ENCODE measurements at regions not wholly inside any gene's neighbourhood (a gene's known extent, or its start where the extent isn't known, plus 50 kb on each side); places are given as distances from the start of the nearest gene placed in this dataset.

DNA sequence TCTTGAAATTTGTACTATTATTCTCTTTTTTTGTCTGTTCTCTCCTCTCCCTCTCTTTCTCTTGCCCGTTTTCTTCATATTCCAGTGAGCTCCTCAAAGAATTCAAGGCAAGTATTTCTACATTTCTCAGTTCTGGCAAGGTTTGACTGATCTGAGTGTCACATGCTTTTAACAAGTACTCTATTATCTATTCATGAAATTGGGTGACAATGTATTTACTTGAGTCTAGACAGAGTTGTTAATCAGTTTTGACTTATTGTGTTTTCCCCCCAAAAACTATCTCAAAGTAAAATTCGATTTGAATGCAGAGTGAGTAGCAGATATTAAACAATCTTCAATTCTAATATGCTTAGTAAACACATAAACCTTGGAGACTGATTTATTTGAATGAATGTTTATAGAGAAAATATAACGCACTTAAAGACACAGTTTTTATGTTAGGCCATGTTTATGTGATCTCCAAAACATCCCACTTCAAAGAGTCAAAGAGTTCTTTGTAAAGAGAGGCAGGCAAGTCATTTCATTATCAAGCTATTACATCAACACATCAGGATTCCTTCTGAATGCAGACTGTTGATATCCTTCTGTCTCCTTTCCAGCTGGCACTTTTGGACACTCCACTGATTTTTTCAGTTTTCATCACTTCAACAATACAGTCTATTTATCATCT lies 166.6 kb downstream of the SLITRK6 start:
- Histone ChIP-seq H3K27ac (ENCODE audit: low read depth, low read length) (no peak overlapping the region), H3K27me3 (ENCODE audit: control insufficient read depth, low read length) (no peaks in the 10 kb centered on the region), H3K4me3 (ENCODE audit: low read length) (no peak overlapping the region), H3K36me3 (ENCODE audit: control insufficient read depth, low read length) (no peaks in the 10 kb centered on the region), H3K9me3 (ENCODE audit: control insufficient read depth, insufficient read depth, low read length) (no peaks in the 10 kb centered on the region), H3K79me2 (ENCODE audit: control insufficient read depth, low read length) (no peaks in the 10 kb centered on the region), H3K4me1 (ENCODE audit: control insufficient read depth, low read length) (no peaks in the 10 kb centered on the region), H3F3A (ENCODE audit: control insufficient read depth, insufficient read depth) (no peaks in the 10 kb centered on the region), H4K20me1 (ENCODE audit: control insufficient read depth, insufficient read depth, low read depth, low read length) (no peaks in the 10 kb centered on the region), H3K9me2 (replicated peaks; ENCODE audit: control insufficient read depth, low read length) (no peaks in the 10 kb centered on the region), H3K4me2 (ENCODE audit: low read length) (no peak overlapping the region)
- TF ChIP-seq, protein P1, sequence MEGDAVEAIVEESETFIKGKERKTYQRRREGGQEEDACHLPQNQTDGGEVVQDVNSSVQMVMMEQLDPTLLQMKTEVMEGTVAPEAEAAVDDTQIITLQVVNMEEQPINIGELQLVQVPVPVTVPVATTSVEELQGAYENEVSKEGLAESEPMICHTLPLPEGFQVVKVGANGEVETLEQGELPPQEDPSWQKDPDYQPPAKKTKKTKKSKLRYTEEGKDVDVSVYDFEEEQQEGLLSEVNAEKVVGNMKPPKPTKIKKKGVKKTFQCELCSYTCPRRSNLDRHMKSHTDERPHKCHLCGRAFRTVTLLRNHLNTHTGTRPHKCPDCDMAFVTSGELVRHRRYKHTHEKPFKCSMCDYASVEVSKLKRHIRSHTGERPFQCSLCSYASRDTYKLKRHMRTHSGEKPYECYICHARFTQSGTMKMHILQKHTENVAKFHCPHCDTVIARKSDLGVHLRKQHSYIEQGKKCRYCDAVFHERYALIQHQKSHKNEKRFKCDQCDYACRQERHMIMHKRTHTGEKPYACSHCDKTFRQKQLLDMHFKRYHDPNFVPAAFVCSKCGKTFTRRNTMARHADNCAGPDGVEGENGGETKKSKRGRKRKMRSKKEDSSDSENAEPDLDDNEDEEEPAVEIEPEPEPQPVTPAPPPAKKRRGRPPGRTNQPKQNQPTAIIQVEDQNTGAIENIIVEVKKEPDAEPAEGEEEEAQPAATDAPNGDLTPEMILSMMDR (IDR thresholded peaks at IDR 0.05; ENCODE audit: low read depth, low read length, poor library complexity, severe bottlenecking), result no peak
- TF ChIP-seq EZH2phosphoT487 (IDR thresholded peaks at IDR 0.05; ENCODE audit: borderline replicate concordance, low read length), result no peak

DNA sequence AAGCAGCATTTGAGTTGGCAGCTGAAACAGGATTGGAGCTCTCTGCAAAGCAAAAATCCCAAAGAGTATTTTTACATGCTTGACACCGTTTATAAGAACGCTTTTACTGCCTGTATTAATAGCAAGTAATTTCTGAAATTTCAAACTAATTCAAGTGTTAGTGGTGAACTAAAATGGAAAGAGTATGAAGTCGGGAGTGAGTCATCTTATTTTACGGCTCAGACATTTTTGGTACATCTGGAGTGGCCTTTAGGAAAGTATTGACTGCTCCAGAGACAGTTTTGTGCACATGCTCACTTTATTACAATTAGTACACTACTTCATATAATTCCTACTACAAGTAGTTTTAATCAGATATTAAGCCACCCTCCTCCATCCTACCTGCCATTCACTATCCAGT lies 167.4 kb downstream of the SLITRK6 start:
- Histone ChIP-seq H3K4me2 (ENCODE audit: low read length) (no peak overlapping the region), H3K4me3 (ENCODE audit: low read length) (no peak overlapping the region), H3K27ac (ENCODE audit: low read depth, low read length) (no peak overlapping the region), H3K9me3 (ENCODE audit: control insufficient read depth, insufficient read depth, low read length) (no peaks in the 10 kb centered on the region), H3K79me2 (ENCODE audit: control insufficient read depth, low read length) (no peaks in the 10 kb centered on the region), H3K4me1 (ENCODE audit: control insufficient read depth, low read length) (no peaks in the 10 kb centered on the region), H3K9me2 (replicated peaks; ENCODE audit: control insufficient read depth, low read length) (no peaks in the 10 kb centered on the region), H3K36me3 (ENCODE audit: control insufficient read depth, low read length) (no peaks in the 10 kb centered on the region), H3F3A (ENCODE audit: control insufficient read depth, insufficient read depth) (no peaks in the 10 kb centered on the region), H4K20me1 (ENCODE audit: control insufficient read depth, insufficient read depth, low read depth, low read length) (no peaks in the 10 kb centered on the region), H3K27me3 (ENCODE audit: control insufficient read depth, low read length) (no peaks in the 10 kb centered on the region)
- TF ChIP-seq, protein P1 (IDR thresholded peaks at IDR 0.05; ENCODE audit: low read depth, low read length, poor library complexity, severe bottlenecking), result no peak
- no peak for TF ChIP-seq EZH2phosphoT487 (IDR thresholded peaks at IDR 0.05; ENCODE audit: borderline replicate concordance, low read length)

DNA sequence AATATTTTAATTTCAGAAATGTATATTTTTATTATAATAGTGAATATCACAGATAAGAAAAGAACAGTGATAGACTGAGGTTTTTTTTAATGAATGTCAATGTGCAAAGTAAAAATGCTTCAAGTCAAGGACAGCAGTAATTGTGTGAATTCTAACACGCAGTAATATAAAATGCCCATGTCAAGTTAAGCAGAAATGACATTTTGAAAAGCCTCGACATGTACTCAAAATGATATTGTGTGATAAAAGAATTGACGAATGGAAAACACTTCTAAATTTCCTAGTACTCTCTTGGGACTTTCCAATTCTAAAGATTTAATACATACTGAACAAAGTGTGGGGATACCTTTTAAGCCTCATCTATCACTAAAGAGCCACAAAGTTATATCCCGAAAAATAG lies 172.6 kb downstream of the SLITRK6 start:
- Histone ChIP-seq H3K27ac (ENCODE audit: low read depth, low read length) (no peak overlapping the region), H3K4me2 (ENCODE audit: low read length) (no peak overlapping the region), H3K27me3 (ENCODE audit: control insufficient read depth, low read length) (no peaks in the 10 kb centered on the region), H3K9me2 (replicated peaks; ENCODE audit: control insufficient read depth, low read length) (no peaks in the 10 kb centered on the region), H3K36me3 (ENCODE audit: control insufficient read depth, low read length) (no peaks in the 10 kb centered on the region), H3K9me3 (ENCODE audit: control insufficient read depth, insufficient read depth, low read length) (no peaks in the 10 kb centered on the region), H3F3A (ENCODE audit: control insufficient read depth, insufficient read depth) (no peaks in the 10 kb centered on the region), H4K20me1 (ENCODE audit: control insufficient read depth, insufficient read depth, low read depth, low read length) (no peaks in the 10 kb centered on the region), H3K79me2 (ENCODE audit: control insufficient read depth, low read length) (no peaks in the 10 kb centered on the region), H3K4me3 (ENCODE audit: low read length) (no peak overlapping the region), H3K4me1 (ENCODE audit: control insufficient read depth, low read length) (no peaks in the 10 kb centered on the region)
- no peak for TF ChIP-seq EZH2phosphoT487 (IDR thresholded peaks at IDR 0.05; ENCODE audit: borderline replicate concordance, low read length)
- TF ChIP-seq, protein P1 (IDR thresholded peaks at IDR 0.05; ENCODE audit: low read depth, low read length, poor library complexity, severe bottlenecking), result no peak

All from DOHH2 (cell line).